GM12878 (cell line): ENCODE measurements at regions not wholly inside any gene's neighbourhood (a gene's known extent, or its start where the extent isn't known, plus 50 kb on each side); places are given as distances from the start of the nearest gene placed in this dataset.

Experiments used
- BMI1 ChIP-seq: fragments of 450-650 bp; IDR thresholded peaks from 2 replicates; pipeline ENCODE4 v1.6.1; 2016; ENCODE audit warnings: mild to moderate bottlenecking, moderate library complexity, borderline replicate concordance
- CTCF ChIP-seq, 3 experiments: IDR thresholded peaks in 2 of 3; conservative IDR thresholded peaks in 1 of 3; 2 replicates each; pipeline ENCODE4 v1.5.1; 2011; ENCODE audit warnings: low read depth in 3 of 3, low read length in 3 of 3, mild to moderate bottlenecking in 3 of 3, control low read depth in 2 of 3, moderate library complexity in 2 of 3, inconsistent platforms in 1 of 3, mixed read lengths in 1 of 3; ENCODE audit not compliant: control insufficient read depth in 2 of 3, insufficient read depth in 1 of 3; ENCODE audit errors: extremely low read depth in 1 of 3
- E4F1 ChIP-seq: fragments of 450-650 bp; IDR thresholded peaks from 2 replicates; pipeline ENCODE4 v1.6.1; 2018; ENCODE audit warnings: borderline replicate concordance, mild to moderate bottlenecking; ENCODE audit not compliant: partially characterized antibody
- FOXM1 ChIP-seq: IDR thresholded peaks from 2 replicates; pipeline ENCODE4 v1.6.1; 2012; ENCODE audit warnings: low read depth, mild to moderate bottlenecking, inconsistent platforms, low read length, moderate library complexity
- POLR2AphosphoS5 ChIP-seq: IDR thresholded peaks from 2 replicates; pipeline ENCODE4 v1.6.1; 2011; ENCODE audit warnings: mild to moderate bottlenecking, low read length, inconsistent platforms
- REST ChIP-seq: IDR thresholded peaks from 2 replicates; pipeline ENCODE4 v1.6.1; 2012; ENCODE audit warnings: mild to moderate bottlenecking, low read depth, low read length
- TCF7 ChIP-seq: IDR thresholded peaks from 2 replicates; pipeline ENCODE4 v1.6.1; 2014; ENCODE audit warnings: antibody characterized with exemption, borderline replicate concordance

- TF ChIP-seq CTCF (IDR thresholded peaks at IDR 0.05 in 2 of 3, conservative IDR thresholded peaks at IDR 0.05 in 1 of 3; ENCODE audit: control insufficient read depth in 2 of 3, extremely low read depth in 1 of 3, insufficient read depth in 1 of 3, low read depth in 3 of 3, low read length in 3 of 3) (peak; percentile 71 to 84 (median 75)), POLR2AphosphoS5 (no peak), TCF7 (no peak), FOXM1 (no peak), REST (no peak), E4F1 (no peak), BMI1 (no peak)
Observed at GRCh38 chr5:149434162-149435014, 55.3 kb upstream of the IL17B start (continued).
